MCF 10A (cell line): ENCODE measurements at regions not wholly inside any gene's neighbourhood (a gene's known extent, or its start where the extent isn't known, plus 50 kb on each side); places are given as distances from the start of the nearest gene placed in this dataset.

Source experiments
- BruUV-seq: library from RNA; stranded (reverse); fragments of 400-500 nt; replicated peaks from 2 replicates; lab custom pipeline; 2021; lab: Mats Ljungman, UMichigan
- CTCF ChIA-PET: fragments of 300-600 bp; sonication (Branson Sonifier 250); formaldehyde crosslinking; extraction: SDS; loops from one replicate; lab custom pipeline; 2021; ENCODE audit warnings: antibody characterized with exemption, inconsistent platforms; lab: Yijun Ruan, JAX
- POLR2A ChIA-PET: fragments of 300-600, 350-650 bp; sonication (Branson Sonifier 250); formaldehyde crosslinking; extraction: SDS; loops from one replicate; lab custom pipeline; 2020; ENCODE audit warnings: antibody characterized with exemption, inconsistent platforms; lab: Yijun Ruan, JAX
- DNase-seq: peaks from one replicate; pipeline ENCODE4 v3.0.0-alpha.2; 2018; ENCODE audit not compliant: unreplicated experiment
- H3K27ac Mint-ChIP-seq: one replicate; pipeline ENCODE4 v1.8.0; 2022; ENCODE audit warnings: mild to moderate bottlenecking, low read depth, mixed read lengths; ENCODE audit not compliant: unreplicated experiment
- H3K27me3 Mint-ChIP-seq: one replicate; pipeline ENCODE4 v1.8.0; 2022; ENCODE audit warnings: mixed read lengths; ENCODE audit not compliant: insufficient read depth, unreplicated experiment
- H3K36me3 Mint-ChIP-seq: one replicate; pipeline ENCODE4 v1.8.0; 2022; ENCODE audit warnings: mild to moderate bottlenecking, moderate library complexity, mixed read lengths; ENCODE audit not compliant: insufficient read depth, unreplicated experiment
- H3K4me1 Mint-ChIP-seq: one replicate; pipeline ENCODE4 v1.8.0; 2022; ENCODE audit warnings: mixed read lengths; ENCODE audit not compliant: insufficient read depth, unreplicated experiment
- H3K4me3 Mint-ChIP-seq: one replicate; pipeline ENCODE4 v1.8.0; 2022; ENCODE audit warnings: mild to moderate bottlenecking, moderate library complexity, mixed read lengths; ENCODE audit not compliant: unreplicated experiment
- H3K9me3 Mint-ChIP-seq: one replicate; pipeline ENCODE4 v1.8.0; 2022; ENCODE audit warnings: mixed read lengths; ENCODE audit not compliant: unreplicated experiment
- CTCF ChIP-seq: fragments of 200-600 bp; IDR thresholded peaks from one replicate; pipeline ENCODE4 v1.8.0; 2022; ENCODE audit warnings: antibody characterized with exemption, mild to moderate bottlenecking; ENCODE audit not compliant: unreplicated experiment
- intact Hi-C: fragments of 100-400 bp; cut with micrococcal nuclease; formaldehyde crosslinking; loops from 2 replicates; pipeline ENCODE4 v1.14.1; 2022

GRCh38 chr3:163159306-163159705 is 1662.7 kb downstream of the OTOL1 start:
- Mint-ChIP-seq H3K4me1 (no peaks in the 10 kb centered on the region), H3K9me3 (no peaks in the 10 kb centered on the region), H3K27me3 (no peaks in the 10 kb centered on the region), H3K4me3 (no peak overlapping the region), H3K36me3 (no peaks in the 10 kb centered on the region), H3K27ac (no peak overlapping the region)
- no peak for TF ChIP-seq CTCF
- CTCF ChIA-PET, result no interaction called here
- POLR2A ChIA-PET, result no interaction called here
- no peak for DNase-seq
- BruUV-seq, result no TSS peak
- intact Hi-C loops, result no loop called here

GRCh38 chr3:163139600-163139999 is 1643.0 kb downstream of the OTOL1 start:
- intact Hi-C loops, result no loop called here
- peaks cover 7% of the 10 kb centered on the region for H3K9me3 Mint-ChIP-seq
- BruUV-seq, result no TSS peak

GRCh38 chr3:163138258-163138657 is 1641.7 kb downstream of the OTOL1 start:
- Mint-ChIP-seq H3K9me3 (peaks cover 7% of the 10 kb centered on the region), H3K4me3 (no peak overlapping the region), H3K4me1 (peaks cover 17% of the 10 kb centered on the region), H3K36me3 (no peaks in the 10 kb centered on the region), H3K27me3 (no peaks in the 10 kb centered on the region), H3K27ac (no peak overlapping the region)
- intact Hi-C loops, result no loop called here
- ChIA-PET CTCF (no interaction called here), POLR2A (no interaction called here)
- TF ChIP-seq CTCF, result no peak
- DNase-seq, result no peak
- no TSS peak for BruUV-seq

More at GRCh38 chr3:163139600-163139999, 1643.0 kb downstream of the OTOL1 start:
- no peak for TF ChIP-seq CTCF
- ChIA-PET POLR2A (no interaction called here), CTCF (no interaction called here)
- Mint-ChIP-seq H3K27me3 (no peaks in the 10 kb centered on the region), H3K4me3 (no peak overlapping the region), H3K4me1 (peaks cover 17% of the 10 kb centered on the region), H3K36me3 (no peaks in the 10 kb centered on the region), H3K27ac (peak overlapping the region; percentile 25)
- no peak for DNase-seq

- no peaks in the 10 kb centered on the region for H3K27me3 Mint-ChIP-seq
- no peak overlapping the region for H3K4me3 Mint-ChIP-seq
- CTCF ChIA-PET, result interaction anchor here (0.6 kb wide), 1 partner anchor 28 kb away, joined by 3 read pairs; no protein-coding TSS in a partner anchor
- no peak for DNase-seq
- no peaks in the 10 kb centered on the region for H3K36me3 Mint-ChIP-seq
- intact Hi-C loops, result no loop called here
- H3K4me1 Mint-ChIP-seq, result peaks cover 6% of the 10 kb centered on the region
- peaks cover 13% of the 10 kb centered on the region for H3K9me3 Mint-ChIP-seq
- POLR2A ChIA-PET, result no interaction called here
- no peak overlapping the region for H3K27ac Mint-ChIP-seq
- no peak for TF ChIP-seq CTCF
- no TSS peak for BruUV-seq
Observed at GRCh38 chr3:163132111-163132510, 1635.5 kb downstream of the OTOL1 start.
